ENCODE measurements at regions not wholly inside any gene's neighbourhood (a gene's known extent, or its start where the extent isn't known, plus 50 kb on each side); places are given as distances from the start of the nearest gene placed in this dataset.

DNA sequence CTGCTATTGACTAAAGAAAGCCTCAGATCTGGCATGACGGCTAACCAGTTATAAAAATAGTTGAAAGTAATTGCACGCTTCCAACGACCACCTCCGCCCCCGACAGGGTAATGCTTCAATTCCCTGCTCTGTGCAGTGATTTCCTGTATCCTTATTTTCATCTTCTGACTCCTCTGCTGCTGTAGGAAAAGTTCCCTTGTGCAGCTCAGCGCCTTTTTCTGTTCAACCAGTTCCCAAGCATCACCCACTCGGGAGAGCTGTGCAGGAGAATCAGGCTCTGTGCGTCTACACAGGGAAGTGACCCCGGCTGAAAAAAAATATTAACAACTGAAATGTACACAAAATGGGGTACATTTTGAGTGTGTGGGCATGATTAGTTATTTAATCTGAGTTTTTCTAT, 91.3 kb upstream of the COPS8 start (continued):
- TF ChIP-seq, protein P1, sequence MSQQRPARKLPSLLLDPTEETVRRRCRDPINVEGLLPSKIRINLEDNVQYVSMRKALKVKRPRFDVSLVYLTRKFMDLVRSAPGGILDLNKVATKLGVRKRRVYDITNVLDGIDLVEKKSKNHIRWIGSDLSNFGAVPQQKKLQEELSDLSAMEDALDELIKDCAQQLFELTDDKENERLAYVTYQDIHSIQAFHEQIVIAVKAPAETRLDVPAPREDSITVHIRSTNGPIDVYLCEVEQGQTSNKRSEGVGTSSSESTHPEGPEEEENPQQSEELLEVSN (IDR thresholded peaks at IDR 0.05): no peak
- TF ChIP-seq RNF2 (IDR thresholded peaks at IDR 0.05; ENCODE audit: borderline replicate concordance, low read depth, low read length, missing control alignments, poor library complexity, severe bottlenecking) (no peak), CREB1 (IDR thresholded peaks at IDR 0.05) (no peak)

All from H1 (cell line).